Common myeloid progenitor, CD34-positive (primary cell): ENCODE measurements at regions not wholly inside any gene's neighbourhood (a gene's known extent, or its start where the extent isn't known, plus 50 kb on each side); places are given as distances from the start of the nearest gene placed in this dataset.

Experiments used
- CTCF ChIA-PET: fragments of 350-600 bp; sonication (Branson Sonifier 250); formaldehyde crosslinking; loops from one replicate; lab custom pipeline; 2021; ENCODE audit warnings: antibody characterized with exemption; lab: Charles Lee
- POLR2A ChIA-PET: fragments of 350-600 bp; sonication (Branson Sonifier 250); formaldehyde crosslinking; loops from one replicate; lab custom pipeline; 2021; ENCODE audit warnings: antibody characterized with exemption; lab: Charles Lee
- DNase-seq, 3 donors: peaks; one replicate each; pipeline versions ENCODE4 v3.0.0 to v3.0.0-alpha.2; 2013
- H3K27ac ChIP-seq, 2 experiments: 1 replicate in 1 of 2; 2 replicates in 1 of 2; pipeline ENCODE4 v1.7.0; 2013; ENCODE audit warnings: inconsistent platforms in 2 of 2, low read length in 2 of 2, mild to moderate bottlenecking in 2 of 2, low read depth in 1 of 2, moderate library complexity in 1 of 2; ENCODE audit not compliant: severe bottlenecking in 2 of 2, insufficient read depth in 1 of 2, poor library complexity in 1 of 2
- H3K27me3 ChIP-seq, 5 experiments: replicated peaks in 2 of 5; 1 replicate in 3 of 5; 2 replicates in 2 of 5; pipeline versions ENCODE4 v1.6.1 to v1.7.0; 2013; ENCODE audit warnings: low read length in 4 of 5, mild to moderate bottlenecking in 2 of 5, moderate library complexity in 2 of 5, inconsistent platforms in 1 of 5; ENCODE audit not compliant: insufficient read depth in 5 of 5, control insufficient read depth in 4 of 5
- H3K36me3 ChIP-seq, 4 experiments: 1 replicate in 2 of 4; 2 replicates in 2 of 4; pipeline versions ENCODE4 v1.6.1 to v1.7.0; 2013; ENCODE audit warnings: low read length in 3 of 4, control low read depth in 1 of 4, mild to moderate bottlenecking in 1 of 4; ENCODE audit not compliant: control insufficient read depth in 4 of 4, insufficient read depth in 4 of 4
- H3K4me1 ChIP-seq, 4 experiments: 1 replicate in 3 of 4; 2 replicates in 1 of 4; pipeline versions ENCODE4 v1.6.1 to v1.7.1; 2013; ENCODE audit warnings: low read length in 3 of 4, mild to moderate bottlenecking in 3 of 4, control low read depth in 1 of 4, inconsistent platforms in 1 of 4, moderate library complexity in 1 of 4; ENCODE audit not compliant: control insufficient read depth in 4 of 4, insufficient read depth in 4 of 4; ENCODE audit errors: control extremely low read depth in 1 of 4
- H3K4me3 ChIP-seq, 7 experiments: 1 replicate in 4 of 7; 2 replicates in 3 of 7; pipeline versions ENCODE4 v1.5.1 to v1.7.0; 2013; ENCODE audit warnings: mild to moderate bottlenecking in 7 of 7, low read length in 6 of 7, moderate library complexity in 6 of 7, inconsistent platforms in 2 of 7, low read depth in 2 of 7, control low read depth in 1 of 7; ENCODE audit not compliant: insufficient read depth in 4 of 7, control insufficient read depth in 1 of 7; ENCODE audit errors: extremely low read depth in 1 of 7
- H3K9me3 ChIP-seq, 5 experiments: 1 replicate in 4 of 5; 2 replicates in 1 of 5; pipeline versions ENCODE4 v1.6.1 to v1.7.1; 2013; ENCODE audit warnings: low read length in 4 of 5, mild to moderate bottlenecking in 2 of 5, inconsistent platforms in 1 of 5, low read depth in 1 of 5, moderate library complexity in 1 of 5; ENCODE audit not compliant: control insufficient read depth in 4 of 5, insufficient read depth in 2 of 5; ENCODE audit errors: control extremely low read depth in 1 of 5
- WGBS: methylation state at CpG from one replicate; pipeline ENCODE4 v1.1.5; 2013; ENCODE audit not compliant: insufficient coverage; 5-methylcytosine and 5-hydroxymethylcytosine counted together

DNA sequence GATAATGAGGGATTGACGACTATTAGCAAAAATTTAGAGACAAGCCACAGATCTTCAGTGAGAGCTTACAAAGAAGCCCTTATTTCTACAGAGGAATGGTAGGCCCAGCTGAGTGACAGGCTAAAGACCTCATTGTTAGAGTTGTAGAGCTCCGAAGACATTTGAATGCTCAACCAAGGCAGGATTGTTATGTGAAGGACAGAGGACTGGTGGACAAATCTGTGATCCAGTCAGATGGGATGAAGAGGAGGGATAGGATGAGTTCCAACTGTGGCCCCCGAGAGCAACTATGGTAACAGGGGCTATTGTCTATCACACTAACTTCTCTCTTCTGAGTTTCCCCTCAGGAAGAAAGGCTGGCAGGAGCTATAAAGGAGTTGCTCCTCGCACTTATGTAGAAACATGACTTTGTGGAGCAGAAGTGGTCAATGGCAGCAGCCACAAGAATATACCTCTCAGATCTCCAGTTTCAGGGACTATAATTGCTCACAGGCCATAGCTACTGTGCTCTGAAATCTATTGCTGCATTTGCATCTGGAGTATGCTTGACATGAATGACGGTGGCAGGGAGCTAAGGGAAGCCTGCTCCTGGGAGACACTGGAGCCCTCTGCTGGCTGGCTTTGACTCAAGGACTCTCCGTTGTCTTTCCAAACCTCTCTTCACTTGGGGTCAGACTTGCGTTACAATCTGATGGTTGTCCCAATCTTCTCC lies 50.3 kb upstream of the GREB1L start:
- 59% methylated on average over 5 of the region's 7 CpGs for WGBS

More for the DNA sequence above, 50.3 kb upstream of the GREB1L start:
- ChIA-PET POLR2A (no interaction called here), CTCF (interaction anchor here (0.9 to 3.2 kb wide), 6 partner anchors 12 to 253 kb away, joined by 3 to 21 read pairs (median 4); no protein-coding TSS in a partner anchor)
- DNase-seq = peak; percentile 25 to 53 (median 42)
- H3K27ac ChIP-seq = no peak overlapping the region
- no peak overlapping the region for H3K4me3 ChIP-seq
- H3K36me3 ChIP-seq = no peaks in the 10 kb centered on the region
- no peaks in the 10 kb centered on the region for H3K4me1 ChIP-seq
- H3K9me3 ChIP-seq = no peaks in the 10 kb centered on the region
- peaks cover 0 to 10% (median 0%) of the 10 kb centered on the region in 5 experiments for H3K27me3 ChIP-seq
